OCI-LY7 (cell line): ENCODE measurements at regions not wholly inside any gene's neighbourhood (a gene's known extent, or its start where the extent isn't known, plus 50 kb on each side); places are given as distances from the start of the nearest gene placed in this dataset.

Experiments used
- EZH2phosphoT487 ChIP-seq: fragments of 200-600 bp; sonication (generic); IDR thresholded peaks from 2 replicates; pipeline ENCODE4 v1.6.1; 2018; ENCODE audit warnings: low read depth, borderline replicate concordance, mild to moderate bottlenecking, mixed run types, antibody characterized with exemption, low read length, moderate library complexity, mixed read lengths
- TF ChIP-seq, protein P1 (sequence below): fragments of 200-600 bp; sonication (generic); conservative IDR thresholded peaks from 2 replicates; pipeline ENCODE4 v1.5.1; 2014; ENCODE audit warnings: mild to moderate bottlenecking, antibody characterized with exemption, low read length, moderate library complexity, mixed read lengths

DNA sequence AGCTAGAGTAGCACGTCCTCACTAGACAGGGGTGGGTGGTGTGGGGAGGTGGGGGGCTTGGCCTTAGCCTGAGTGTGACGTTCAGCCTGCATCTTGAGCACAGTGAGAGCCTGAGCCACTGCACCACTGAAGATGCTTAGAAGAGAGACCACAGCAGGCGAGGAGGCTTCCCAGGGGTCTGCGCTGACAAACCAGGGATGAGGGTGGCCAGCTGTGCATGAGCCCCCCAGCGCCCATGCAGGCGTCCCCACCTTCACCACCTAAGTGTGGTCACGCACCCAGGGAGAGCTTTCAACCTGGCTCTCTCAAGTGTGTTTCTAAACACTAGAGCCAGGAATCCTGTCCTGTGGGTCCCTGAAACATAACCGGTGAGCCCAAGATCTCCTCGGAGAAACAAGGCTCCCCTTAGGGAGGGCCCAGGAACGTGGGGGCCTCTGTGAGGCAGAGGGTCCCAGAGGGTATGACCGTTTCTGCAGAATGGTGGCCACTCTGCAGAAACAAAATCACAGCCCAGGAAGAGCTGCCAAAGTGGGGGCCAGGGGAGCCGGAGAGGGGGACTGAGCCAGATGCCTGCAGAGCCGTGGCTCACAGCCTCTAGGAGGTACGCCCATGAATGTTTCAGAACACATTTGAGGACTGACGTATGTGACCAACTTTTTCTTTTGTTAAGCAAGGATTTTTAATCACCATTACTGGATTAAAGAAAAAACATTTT is 85.2 kb upstream of the INSIG1 start:
- TF ChIP-seq, protein P1, sequence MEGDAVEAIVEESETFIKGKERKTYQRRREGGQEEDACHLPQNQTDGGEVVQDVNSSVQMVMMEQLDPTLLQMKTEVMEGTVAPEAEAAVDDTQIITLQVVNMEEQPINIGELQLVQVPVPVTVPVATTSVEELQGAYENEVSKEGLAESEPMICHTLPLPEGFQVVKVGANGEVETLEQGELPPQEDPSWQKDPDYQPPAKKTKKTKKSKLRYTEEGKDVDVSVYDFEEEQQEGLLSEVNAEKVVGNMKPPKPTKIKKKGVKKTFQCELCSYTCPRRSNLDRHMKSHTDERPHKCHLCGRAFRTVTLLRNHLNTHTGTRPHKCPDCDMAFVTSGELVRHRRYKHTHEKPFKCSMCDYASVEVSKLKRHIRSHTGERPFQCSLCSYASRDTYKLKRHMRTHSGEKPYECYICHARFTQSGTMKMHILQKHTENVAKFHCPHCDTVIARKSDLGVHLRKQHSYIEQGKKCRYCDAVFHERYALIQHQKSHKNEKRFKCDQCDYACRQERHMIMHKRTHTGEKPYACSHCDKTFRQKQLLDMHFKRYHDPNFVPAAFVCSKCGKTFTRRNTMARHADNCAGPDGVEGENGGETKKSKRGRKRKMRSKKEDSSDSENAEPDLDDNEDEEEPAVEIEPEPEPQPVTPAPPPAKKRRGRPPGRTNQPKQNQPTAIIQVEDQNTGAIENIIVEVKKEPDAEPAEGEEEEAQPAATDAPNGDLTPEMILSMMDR = no peak
- no peak for TF ChIP-seq EZH2phosphoT487
